NAMALWA (cell line): ENCODE measurements at regions not wholly inside any gene's neighbourhood (a gene's known extent, or its start where the extent isn't known, plus 50 kb on each side); places are given as distances from the start of the nearest gene placed in this dataset.

Source experiments
- DNase-seq: peaks from one replicate; pipeline ENCODE4 v3.0.0-alpha.2; 2015; ENCODE audit warnings: low spot score

GRCh38 chr22:22822106-22822505, 65.5 kb upstream of the IGLL5 start:
- DNase-seq = no peak

- DNase-seq = peak; percentile 39
Observed at GRCh38 chr22:22822553-22822952, 65.1 kb upstream of the IGLL5 start.

DNA sequence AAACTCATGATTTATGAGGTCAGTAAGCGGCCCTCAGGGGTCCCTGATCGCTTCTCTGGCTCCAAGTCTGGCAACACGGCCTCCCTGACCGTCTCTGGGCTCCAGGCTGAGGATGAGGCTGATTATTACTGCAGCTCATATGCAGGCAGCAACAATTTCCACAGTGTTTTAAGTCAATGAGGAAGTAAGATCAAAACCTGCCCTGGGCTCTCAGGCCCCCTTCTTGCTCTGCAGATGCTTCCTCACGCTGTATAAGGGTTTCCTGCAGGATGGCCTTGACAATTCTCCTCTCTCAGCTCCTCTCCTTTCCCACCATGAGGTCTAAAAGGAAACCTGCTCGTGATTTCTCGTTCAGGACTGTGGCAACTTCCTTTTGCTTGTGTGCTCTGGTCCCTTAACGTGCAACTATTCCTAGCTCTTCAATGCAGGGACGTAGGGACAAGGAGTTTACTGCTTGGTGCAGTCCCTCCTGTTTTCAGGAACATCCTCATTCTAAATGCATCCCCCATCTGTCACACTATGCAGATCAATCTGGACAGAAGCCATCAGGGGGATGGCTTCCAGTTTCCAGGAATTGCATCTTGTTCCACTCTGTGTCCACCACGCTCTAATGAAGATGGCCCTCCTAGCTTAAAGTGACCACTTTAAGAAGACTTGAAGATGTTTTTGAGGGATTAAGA, 64.3 kb upstream of the IGLL5 start:
- DNase-seq = peak; percentile 42

DNA sequence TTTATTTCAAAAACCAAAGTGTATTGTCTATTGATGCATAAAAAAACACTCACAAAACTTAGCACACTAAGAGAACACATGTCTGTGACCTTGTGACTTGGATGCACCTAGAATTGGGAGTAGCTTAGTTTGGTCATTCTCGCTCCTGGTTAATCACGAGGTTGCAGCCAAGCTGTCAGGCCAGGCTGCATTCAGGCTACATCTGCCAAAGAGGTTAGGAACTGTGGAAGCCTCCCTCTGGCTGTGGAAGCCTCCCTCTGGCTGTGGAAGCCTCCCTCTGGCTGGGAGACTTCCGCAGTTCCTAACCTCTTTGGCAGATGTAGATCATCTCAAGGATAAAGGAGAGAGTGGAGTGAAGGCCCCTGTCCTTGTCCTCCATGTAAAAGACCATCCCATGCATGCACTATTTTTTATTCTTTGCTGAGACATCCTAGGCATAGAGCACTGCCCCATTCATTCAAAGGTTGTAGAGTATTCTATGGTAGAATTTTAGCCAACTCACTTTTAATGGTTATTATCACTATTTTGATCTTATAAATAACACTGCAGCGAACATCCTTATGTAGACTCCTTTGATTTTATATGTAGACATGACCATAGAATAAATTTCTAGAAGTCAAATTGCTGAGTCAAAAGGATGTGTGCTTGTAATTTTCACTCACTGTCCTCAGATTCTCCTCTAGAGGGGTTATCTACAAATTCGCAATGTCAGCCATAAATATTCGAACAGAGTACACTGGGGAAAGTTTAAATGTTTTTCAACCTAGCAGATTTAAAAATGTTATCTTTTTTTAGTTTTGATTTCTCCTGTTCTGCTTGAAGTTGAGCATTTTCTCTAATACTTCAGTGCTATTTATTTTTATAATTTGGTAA, 63.0 kb upstream of the IGLL5 start:
- DNase-seq = no peak

GRCh38 chr22:22825213-22825593, 62.4 kb upstream of the IGLL5 start:
- DNase-seq = peak; percentile 32

DNA sequence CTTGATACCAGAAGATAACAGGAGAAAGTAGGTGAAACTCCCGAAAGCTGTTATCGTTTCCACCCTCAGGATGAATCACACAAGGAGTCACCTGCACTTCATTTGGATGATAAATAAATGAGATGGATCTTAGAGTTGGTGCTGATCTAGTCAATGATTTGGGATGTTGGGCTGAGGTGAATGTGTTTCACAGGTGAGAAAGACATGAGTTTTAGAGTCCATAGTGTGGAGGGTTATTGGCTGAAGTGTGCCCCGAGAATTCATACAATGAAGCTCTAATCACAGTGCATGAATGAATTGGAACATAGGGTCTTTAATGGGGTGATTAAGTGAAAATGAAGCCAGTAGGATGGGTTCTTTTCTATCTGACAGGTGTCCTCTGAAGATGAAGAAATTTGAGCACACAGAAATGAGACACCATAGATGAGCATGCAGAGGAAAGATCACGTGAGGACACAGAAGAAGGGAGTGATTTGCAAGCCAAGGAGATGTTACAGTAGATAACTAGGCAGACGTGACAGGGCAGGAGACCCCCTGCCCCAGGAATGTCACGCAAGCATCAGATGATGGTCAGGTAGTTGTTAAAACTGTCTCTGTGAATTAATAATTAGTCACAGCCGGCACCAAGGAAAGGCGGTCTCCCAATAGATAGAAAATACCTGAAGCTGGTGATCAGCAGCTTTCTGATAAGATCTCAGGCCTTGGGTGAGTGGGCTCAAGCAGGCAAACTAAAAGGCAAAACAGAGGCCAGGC, 60.3 kb upstream of the IGLL5 start:
- DNase-seq = no peak

DNA sequence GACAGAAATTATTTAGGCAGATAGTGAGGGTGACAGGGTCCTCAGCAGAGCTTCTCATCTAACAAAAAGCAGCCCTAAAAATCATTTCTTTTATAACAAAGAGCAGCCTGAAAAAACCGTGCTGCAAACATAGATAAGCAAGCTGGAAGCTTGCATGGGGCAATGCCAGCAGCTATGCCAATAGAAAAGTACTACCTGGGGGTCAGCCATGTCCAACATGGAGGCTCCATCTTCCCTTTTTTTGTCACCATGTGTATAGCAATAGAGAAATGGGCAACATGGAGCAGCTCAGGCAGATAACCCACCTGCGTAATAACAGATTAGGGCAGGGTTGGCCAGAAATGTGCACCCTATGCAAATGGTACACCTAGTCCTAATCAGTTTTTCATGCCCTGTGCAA, 57.4 kb upstream of the IGLL5 start:
- DNase-seq = no peak

DNA sequence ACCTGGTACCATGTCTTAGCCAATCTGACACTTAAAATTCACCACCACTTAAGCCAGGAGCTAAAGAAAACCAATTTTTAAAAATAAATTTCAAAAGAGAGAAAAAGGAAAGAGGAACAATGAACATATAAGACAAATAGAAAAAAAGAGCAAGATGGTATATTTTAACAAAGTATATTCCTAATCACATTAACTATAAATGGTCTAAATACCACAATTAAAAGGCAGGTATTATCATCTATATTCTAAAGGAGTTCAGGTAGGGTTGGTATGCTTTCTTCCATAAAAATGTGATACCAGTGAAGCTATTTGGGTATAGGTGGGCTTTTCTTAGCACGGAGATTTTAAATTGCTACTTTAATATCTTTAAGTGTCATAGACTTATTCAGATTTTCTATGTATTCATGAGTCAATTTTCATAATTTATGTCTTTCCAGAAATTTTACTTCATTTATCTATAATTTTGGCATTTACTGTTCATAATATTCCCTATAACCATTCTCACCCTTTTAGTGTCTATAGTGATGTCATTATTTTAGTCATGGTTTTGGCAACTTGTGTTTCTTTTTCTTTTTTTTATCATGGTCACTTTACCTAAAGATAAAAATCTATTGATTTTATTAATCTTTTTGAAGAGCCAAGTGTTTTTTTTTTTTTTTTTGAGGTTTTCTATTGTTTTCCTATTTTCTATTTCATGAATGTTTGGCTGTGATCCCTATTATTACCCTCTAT, 56.5 kb upstream of the IGLL5 start:
- DNase-seq = no peak

DNA sequence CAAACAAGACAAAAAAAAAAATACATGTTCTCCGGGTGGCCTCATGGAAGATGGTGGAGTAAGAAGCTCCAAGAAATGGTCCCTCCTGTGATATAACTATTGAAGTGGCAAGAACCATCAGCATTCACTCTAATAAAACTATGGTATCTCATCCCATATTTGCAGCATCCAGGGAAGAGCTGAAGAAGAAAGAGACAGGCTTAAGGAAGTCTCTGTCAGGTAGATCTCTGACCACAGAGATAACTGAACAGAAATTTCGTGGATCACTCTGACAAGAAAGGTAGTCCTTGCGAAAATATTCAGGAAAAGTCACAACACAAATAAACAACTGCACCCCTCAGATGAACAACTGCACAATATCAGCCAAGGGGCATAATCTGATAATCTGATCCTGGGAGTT, 54.6 kb upstream of the IGLL5 start:
- no peak for DNase-seq

- no peak for DNase-seq
Observed at GRCh38 chr22:22833488-22833887, 54.1 kb upstream of the IGLL5 start.

- DNase-seq = no peak
Observed at GRCh38 chr22:22834204-22834603, 53.4 kb upstream of the IGLL5 start.

DNA sequence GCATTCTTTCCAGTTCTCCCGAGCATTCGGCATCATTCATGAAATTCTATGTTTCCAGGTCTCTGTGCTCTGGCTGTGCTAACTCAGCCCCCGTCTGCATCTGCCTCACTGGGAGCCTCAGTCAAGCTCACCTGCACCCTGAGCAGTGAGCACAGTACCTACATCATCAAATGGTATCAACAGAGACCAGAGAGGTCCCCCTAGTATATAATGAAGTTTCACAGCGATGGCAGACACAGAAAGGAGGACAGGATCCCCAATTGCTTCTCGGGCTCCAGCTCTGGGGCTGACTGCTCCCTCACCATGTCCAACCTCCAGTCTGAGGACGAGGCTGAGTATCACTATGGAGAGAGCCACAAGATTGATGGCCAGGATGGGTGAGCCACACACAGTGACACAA, 52.8 kb upstream of the IGLL5 start:
- no peak for DNase-seq

DNA sequence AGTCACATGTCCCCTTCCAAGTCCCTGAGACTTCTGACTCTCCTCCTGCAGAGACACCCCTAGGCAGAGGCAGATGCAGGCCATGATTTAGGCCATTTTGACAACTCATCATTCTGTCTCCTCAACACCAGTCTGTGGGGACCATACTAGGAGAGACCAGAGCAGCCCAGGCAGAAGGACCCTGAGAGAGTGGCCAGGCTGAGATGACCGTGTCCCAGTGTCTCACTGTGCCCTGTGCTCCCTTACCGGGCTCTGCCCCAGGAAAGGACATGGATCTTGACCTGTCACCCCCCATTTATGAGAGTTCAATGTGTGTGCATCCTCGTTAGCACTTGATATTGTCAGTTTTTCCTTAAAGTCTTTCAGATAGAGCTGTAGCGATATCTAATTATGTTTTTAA, 52.4 kb upstream of the IGLL5 start:
- no peak for DNase-seq

- no peak for DNase-seq
Observed at GRCh38 chr22:22835771-22836291, 51.8 kb upstream of the IGLL5 start.

GRCh38 chr22:22836635-22837034, 51.0 kb upstream of the IGLL5 start:
- DNase-seq = no peak
